NCI-H526 treated with DMSO at 0.1 percent for 48 hours (cell line): ENCODE measurements at regions not wholly inside any gene's neighbourhood (a gene's known extent, or its start where the extent isn't known, plus 50 kb on each side); places are given as distances from the start of the nearest gene placed in this dataset.
"Not testable (repeated sequence)": the region's sequence is repeated elsewhere in the genome, so short reads cannot be mapped to it uniquely, and the experiment has no call there.

ENCODE experiments used
- DNase-seq: peaks from one replicate; lab custom pipeline; 2025; lab: John Stamatoyannopoulos, UW

- no peak for DNase-seq
Observed at GRCh38 chr14:105999361-106000028, 473.1 kb downstream of the TMEM121 start.

- not testable (repeated sequence) for DNase-seq
Observed at GRCh38 chr14:106000029-106000511, 473.7 kb downstream of the TMEM121 start.

DNA sequence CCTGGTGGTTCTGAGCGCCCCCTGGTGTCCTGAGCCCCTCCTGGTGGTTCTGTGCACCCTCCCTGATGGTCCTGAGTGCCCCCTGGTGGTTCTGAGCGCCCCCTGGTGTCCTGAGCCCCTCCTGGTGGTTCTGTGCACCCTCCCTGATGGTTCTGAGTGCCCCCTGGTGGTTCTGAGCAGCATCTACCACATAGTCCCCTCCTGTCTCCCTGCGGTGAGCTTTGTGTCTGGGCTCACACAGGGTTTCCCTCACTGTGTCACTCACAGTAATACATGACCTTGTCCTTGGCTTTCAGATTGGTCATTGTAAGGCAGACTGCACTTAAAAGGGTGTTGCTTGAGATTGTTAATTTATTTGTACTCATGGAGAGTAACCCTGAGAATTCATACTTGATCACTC, 474.9 kb downstream of the TMEM121 start:
- DNase-seq: not testable (repeated sequence)

- DNase-seq: no peak
Observed at GRCh38 chr14:106003351-106003750, 477.0 kb downstream of the TMEM121 start.

DNA sequence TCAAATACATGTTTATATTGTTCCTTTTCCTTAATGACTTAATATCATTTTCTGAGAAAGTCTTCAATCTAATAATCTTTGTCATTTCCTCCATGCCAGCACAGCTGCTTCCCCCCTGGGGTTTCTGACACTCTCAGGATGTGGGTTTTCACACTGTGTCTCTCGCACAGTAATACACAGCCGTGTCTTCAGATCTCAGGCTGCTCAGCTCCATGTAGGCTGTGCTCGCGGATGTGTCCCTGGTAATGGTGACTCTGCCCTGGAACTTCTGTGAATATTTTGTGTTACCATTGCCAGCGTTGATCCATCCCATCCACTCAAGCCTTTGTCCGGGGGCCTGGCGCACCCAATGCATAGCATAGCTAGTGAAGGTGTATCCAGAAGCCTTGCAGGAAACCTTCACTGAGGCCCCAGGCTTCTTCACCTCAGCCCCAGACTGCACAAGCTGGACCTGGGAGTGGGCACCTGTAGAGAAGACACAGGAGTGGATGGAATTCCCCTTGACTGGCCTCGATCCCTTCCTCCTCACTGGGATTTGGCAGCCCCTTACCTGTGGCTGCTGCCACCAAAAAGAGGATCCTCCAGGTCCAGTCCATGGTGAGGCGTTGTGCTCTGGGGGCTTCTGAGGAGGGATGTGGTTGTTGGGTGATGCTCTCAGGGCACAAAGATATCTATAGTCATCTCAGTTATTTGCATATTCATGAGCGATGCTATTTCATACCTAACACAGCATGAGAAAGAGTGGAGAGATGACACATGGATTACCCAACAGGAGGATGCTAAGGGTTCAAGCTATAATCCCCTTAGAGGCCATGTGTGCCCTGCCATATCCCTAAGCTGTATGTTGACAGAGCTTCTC, 478.8 kb downstream of the TMEM121 start:
- DNase-seq: peak; percentile 5

- DNase-seq: not testable (repeated sequence)
Observed at GRCh38 chr14:106006043-106006442, 479.7 kb downstream of the TMEM121 start.

DNA sequence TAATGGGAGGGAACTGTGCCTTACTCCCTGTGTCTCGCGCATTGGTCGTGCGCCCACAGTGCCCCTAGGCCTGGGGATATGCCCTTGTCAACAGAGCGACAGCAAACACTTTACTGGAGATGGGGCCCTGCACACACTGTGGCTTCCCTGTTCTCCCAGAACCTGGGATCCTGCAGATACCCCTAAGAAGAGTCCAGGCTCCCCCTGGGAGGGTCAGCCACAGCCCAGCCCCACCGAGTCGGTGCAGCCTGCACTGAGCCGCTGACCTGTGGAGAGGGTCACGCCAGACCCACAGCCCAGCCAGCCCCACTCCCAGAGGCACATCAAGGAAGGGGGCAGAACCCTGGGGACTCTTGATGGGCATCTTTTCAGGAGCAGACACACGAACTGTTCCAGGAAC, 480.3 kb downstream of the TMEM121 start:
- not testable (repeated sequence) for DNase-seq

GRCh38 chr14:106010783-106011182, 484.4 kb downstream of the TMEM121 start:
- no peak for DNase-seq

GRCh38 chr14:106011631-106012360, 485.4 kb downstream of the TMEM121 start:
- DNase-seq: peak; percentile 42

- DNase-seq: not testable (repeated sequence)
Observed at GRCh38 chr14:106012361-106012725, 486.0 kb downstream of the TMEM121 start.

DNA sequence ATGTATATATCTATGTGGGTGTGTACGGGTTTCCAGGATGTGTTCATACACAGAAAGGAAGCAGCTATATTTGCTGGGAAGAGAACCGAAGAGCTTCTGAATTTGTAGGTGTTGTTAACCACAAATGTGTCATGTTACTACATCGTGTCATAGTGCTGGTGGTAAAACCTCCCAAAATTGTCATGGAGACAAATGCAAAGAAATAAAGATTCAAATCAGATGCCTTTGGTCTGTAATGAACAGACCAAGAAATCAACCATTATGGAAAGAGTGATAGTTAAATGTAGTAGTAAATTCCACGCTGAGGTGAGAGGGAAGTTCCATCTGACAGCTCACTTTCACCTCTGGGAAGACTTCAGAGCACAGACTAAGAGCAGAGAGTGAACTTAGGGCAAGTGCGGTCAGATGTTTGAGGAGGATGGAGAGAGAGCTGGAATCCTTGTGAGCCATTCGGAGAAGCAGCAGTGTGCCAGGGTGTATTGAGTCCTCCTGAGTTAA, 487.5 kb downstream of the TMEM121 start:
- DNase-seq: no peak

GRCh38 chr14:106017952-106018351, 491.6 kb downstream of the TMEM121 start:
- not testable (repeated sequence) for DNase-seq

- no peak for DNase-seq
Observed at GRCh38 chr14:106021832-106022231, 495.4 kb downstream of the TMEM121 start.

DNA sequence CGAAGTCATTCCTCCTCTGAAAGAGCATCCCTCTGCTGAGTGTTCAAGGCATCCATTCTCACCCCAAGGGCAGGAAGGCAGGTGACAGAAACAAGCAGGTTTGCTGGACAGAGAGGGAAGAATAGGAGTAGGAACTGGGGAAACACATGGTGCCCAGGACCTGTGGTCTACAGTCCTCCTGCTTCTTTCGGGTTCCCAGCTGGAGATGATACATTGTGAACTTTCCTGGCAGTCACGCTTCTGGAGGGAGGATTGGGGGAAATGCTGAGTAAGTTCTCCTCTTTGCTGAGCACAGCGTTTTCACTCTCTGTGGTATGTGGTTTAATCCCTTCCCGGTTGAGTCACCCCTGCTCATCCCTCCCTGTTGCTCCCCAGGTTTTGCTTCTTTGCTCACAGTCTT, 496.3 kb downstream of the TMEM121 start:
- DNase-seq: not testable (repeated sequence)

DNA sequence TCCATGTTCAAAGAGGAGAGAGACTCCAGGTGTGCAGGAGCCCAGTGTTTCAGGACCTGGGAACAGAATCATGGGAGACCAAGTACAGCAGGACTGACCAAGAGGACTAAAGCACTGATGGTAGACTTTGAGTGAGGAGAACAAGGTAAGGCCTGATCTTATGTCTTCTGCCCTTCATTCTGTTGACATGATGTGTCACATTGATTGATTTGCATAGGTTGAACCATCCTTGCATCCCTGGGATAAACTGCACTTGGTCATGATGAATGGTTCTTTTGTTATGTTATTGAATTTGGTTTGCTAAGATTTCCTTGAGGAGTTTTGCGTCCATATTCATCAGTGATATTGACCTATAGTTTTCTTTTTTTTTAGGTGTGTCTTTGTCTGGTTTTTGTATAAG, 497.0 kb downstream of the TMEM121 start:
- DNase-seq: no peak

GRCh38 chr14:106024983-106025604, 498.7 kb downstream of the TMEM121 start:
- no peak for DNase-seq

GRCh38 chr14:106026026-106026425, 499.6 kb downstream of the TMEM121 start:
- DNase-seq: no peak

DNA sequence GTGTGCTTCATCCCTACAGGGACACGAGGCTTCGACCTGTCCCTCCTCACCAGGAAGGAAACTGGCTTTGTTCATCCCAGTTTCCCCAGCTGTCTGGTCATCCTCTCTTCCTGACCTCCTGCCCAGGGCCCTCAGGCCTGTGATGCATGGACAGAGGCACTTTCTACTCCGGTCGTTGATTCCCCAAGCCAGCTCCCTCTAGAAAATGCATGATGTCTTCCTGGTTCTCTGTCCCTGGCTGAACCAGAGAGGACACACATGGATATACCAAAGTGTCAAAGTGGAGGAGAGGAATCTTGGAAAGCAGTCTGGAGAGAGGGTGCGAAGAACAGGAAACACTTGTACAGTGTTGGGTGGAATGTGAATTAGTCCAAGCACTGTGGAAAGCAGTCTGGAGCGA, 501.4 kb downstream of the TMEM121 start:
- not testable (repeated sequence) for DNase-seq

GRCh38 chr14:106029959-106030358, 503.6 kb downstream of the TMEM121 start:
- no peak for DNase-seq

DNA sequence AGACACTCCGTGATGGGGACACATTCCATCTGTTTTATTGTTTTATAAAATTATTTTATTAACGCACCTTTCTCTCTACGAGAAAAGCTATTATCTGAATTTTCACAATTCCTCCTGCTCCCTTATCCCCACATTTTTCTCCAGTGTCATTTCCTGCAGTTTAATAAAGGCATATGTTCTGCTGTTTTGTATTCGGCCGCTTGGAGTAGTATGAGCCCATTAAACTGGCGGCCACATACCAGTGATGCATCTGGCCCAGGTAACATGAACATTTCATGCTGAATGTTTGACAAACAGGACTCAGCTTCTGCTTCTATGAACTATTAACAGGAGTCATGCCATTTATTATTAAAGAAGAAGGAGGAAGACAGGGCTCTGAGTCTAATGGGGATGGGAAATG, 511.0 kb downstream of the TMEM121 start:
- DNase-seq: no peak

DNA sequence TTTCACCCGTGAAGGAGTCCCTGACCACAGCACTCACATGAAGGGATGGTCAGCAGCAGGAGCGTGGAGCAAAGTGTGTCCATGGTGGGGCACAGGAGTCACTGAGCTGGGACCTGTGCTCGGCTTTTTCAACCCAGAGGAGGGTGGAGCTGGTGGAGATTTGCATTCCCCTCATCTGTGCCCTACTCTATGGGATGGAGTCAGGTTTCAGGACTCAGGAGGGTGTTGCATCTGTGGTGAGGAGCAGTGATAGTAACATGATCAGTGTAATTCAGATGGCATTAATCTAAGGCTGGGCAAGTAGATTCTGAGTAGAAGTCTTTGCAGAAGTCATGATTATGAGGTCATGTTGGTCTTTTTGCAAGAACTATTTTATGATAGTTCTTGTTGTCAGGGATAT, 511.9 kb downstream of the TMEM121 start:
- peak; percentile 85 for DNase-seq

- peak; percentile 72 for DNase-seq
Observed at GRCh38 chr14:106039400-106039799, 513.0 kb downstream of the TMEM121 start.
